Naive thymus-derived CD4-positive, alpha-beta T cell (primary cell): ENCODE measurements at regions not wholly inside any gene's neighbourhood (a gene's known extent, or its start where the extent isn't known, plus 50 kb on each side); places are given as distances from the start of the nearest gene placed in this dataset.
"Not testable (repeated sequence)": the region's sequence is repeated elsewhere in the genome, so short reads cannot be mapped to it uniquely, and the experiment has no call there.

Source experiments
- ATAC-seq: fragments of 150-1000 bp; cut with Tn5 transposase; 2 replicates; pipeline ENCODE4 v1.10.0; 2021; ENCODE audit warnings: mild to moderate bottlenecking, moderate library complexity
- CTCF ChIA-PET: fragments of 350-600 bp; sonication (Branson Sonifier 250); formaldehyde crosslinking; loops from one replicate; lab custom pipeline; 2021; ENCODE audit warnings: antibody characterized with exemption; lab: Charles Lee
- POLR2A ChIA-PET: fragments of 350-600 bp; sonication (Branson Sonifier 250); formaldehyde crosslinking; loops from one replicate; lab custom pipeline; 2021; ENCODE audit warnings: antibody characterized with exemption, inconsistent platforms; lab: Charles Lee
- DNase-seq, 9 donors: peaks; one replicate each; pipeline versions ENCODE4 v3.0.0 to v3.0.0-alpha.2; 2020 to 2022; ENCODE audit warnings: mixed read lengths in 1 of 9
- H3K27ac ChIP-seq: one replicate; pipeline ENCODE4 v1.7.0; 2013; ENCODE audit warnings: mild to moderate bottlenecking, low read depth, low read length, moderate library complexity
- H3K27me3 ChIP-seq, 2 donors: one replicate each; pipeline ENCODE4 v1.7.0; 2013; ENCODE audit warnings: low read length in 2 of 2, mild to moderate bottlenecking in 2 of 2, moderate library complexity in 2 of 2; ENCODE audit not compliant: control insufficient read depth in 2 of 2, insufficient read depth in 2 of 2
- H3K36me3 ChIP-seq, 3 experiments: 1 replicate in 2 of 3; 2 replicates in 1 of 3; pipeline ENCODE4 v1.7.0; 2013; ENCODE audit warnings: low read length in 3 of 3, mild to moderate bottlenecking in 3 of 3, moderate library complexity in 1 of 3; ENCODE audit not compliant: insufficient read depth in 3 of 3, control insufficient read depth in 2 of 3
- H3K4me1 ChIP-seq, 2 donors: one replicate each; pipeline ENCODE4 v1.7.0; 2013; ENCODE audit warnings: low read length in 2 of 2, mild to moderate bottlenecking in 2 of 2, moderate library complexity in 1 of 2; ENCODE audit not compliant: control insufficient read depth in 2 of 2, insufficient read depth in 2 of 2
- H3K4me3 ChIP-seq: 2 replicates; pipeline ENCODE4 v1.7.0; 2013; ENCODE audit warnings: mild to moderate bottlenecking, low read length
- H3K9me3 ChIP-seq, 3 experiments: 1 replicate in 2 of 3; 2 replicates in 1 of 3; pipeline ENCODE4 v1.7.0; 2013; ENCODE audit warnings: low read length in 3 of 3; ENCODE audit not compliant: control insufficient read depth in 2 of 3
- H3K27ac Mint-ChIP-seq, 9 donors: one replicate each; pipeline ENCODE4 v1.8.0; 2020 to 2022; ENCODE audit warnings: mixed read lengths in 9 of 9, mild to moderate bottlenecking in 8 of 9, moderate library complexity in 5 of 9, inconsistent platforms in 2 of 9
- H3K27me3 Mint-ChIP-seq, 5 donors: one replicate each; pipeline ENCODE4 v1.8.0; 2021 to 2022; ENCODE audit warnings: mixed read lengths in 5 of 5, mild to moderate bottlenecking in 1 of 5
- H3K36me3 Mint-ChIP-seq, 5 donors: one replicate each; pipeline ENCODE4 v1.8.0; 2020 to 2022; ENCODE audit warnings: mixed read lengths in 5 of 5, mild to moderate bottlenecking in 3 of 5, inconsistent platforms in 1 of 5
- H3K4me1 Mint-ChIP-seq, 7 donors: one replicate each; pipeline ENCODE4 v1.8.0; 2020 to 2022; ENCODE audit warnings: mixed read lengths in 7 of 7, mild to moderate bottlenecking in 3 of 7, inconsistent platforms in 1 of 7
- H3K4me3 Mint-ChIP-seq, 10 donors: one replicate each; pipeline ENCODE4 v1.8.0; 2020 to 2022; ENCODE audit warnings: mild to moderate bottlenecking in 10 of 10, mixed read lengths in 10 of 10, moderate library complexity in 6 of 10, inconsistent platforms in 2 of 10
- H3K9me3 Mint-ChIP-seq, 11 donors: one replicate each; pipeline ENCODE4 v1.8.0; 2020 to 2022; ENCODE audit warnings: mixed read lengths in 11 of 11, mild to moderate bottlenecking in 4 of 11, inconsistent platforms in 1 of 11, moderate library complexity in 1 of 11
- intact Hi-C, 2 donors: fragments of 100-400 bp; cut with micrococcal nuclease; formaldehyde crosslinking; loops; one replicate each; pipeline ENCODE4 v1.15.1; 2023

DNA sequence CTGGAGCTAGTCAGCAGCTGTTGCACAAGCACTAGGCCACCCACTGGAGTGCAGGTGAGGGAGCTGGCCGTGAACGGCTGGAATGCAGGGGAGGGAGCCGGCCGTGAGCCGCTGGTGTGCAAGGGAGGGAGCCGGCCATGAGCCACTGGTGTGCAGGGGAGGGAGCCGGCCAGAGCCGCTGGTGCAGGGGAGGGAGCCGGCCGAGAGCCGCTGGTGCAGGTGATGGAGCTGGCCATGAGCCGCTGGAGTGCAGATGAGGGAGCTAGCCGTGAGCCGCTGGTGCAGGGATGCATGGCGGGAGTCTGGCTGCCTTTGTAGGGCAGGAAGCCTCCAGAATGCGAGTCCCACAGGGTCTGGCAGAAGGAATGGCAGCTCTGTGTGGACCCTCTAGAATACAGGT lies 1470.0 kb upstream of the DEFB115 start:
- H3K27ac Mint-ChIP-seq, H3K27ac ChIP-seq, H3K4me1 ChIP-seq, H3K36me3 Mint-ChIP-seq, DNase-seq, H3K4me3 Mint-ChIP-seq, intact Hi-C loops, H3K27me3 Mint-ChIP-seq, ATAC-seq, POLR2A ChIA-PET, CTCF ChIA-PET, H3K9me3 ChIP-seq, H3K4me3 ChIP-seq, H3K4me1 Mint-ChIP-seq, H3K27me3 ChIP-seq, H3K36me3 ChIP-seq: not testable (repeated sequence)
- H3K9me3 Mint-ChIP-seq, result peaks cover 9 to 74% (median 19%) of the 10 kb centered on the region in 11 donors

DNA sequence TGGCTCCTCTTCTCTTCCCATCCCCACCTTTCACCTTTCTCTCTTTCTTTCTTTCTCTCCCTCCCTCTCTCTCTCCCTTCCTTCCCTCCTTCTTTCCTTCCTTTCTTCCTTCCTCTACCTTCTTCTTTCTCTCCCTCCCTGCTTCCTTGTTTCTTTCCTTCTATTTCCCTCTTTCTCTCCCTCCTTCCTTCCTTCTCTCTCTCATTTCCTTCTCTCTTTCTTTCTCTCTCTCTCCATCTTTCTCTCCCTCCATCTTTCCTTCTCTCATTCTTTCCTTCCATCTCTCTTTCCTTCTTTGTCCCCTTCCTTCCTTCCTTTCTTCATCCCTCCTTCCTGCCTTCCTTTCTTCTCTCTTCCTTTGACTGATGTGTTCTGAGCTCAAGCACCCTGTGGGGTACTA lies 1467.0 kb upstream of the DEFB115 start:
- CTCF ChIA-PET, result no interaction called here
- intact Hi-C loops, result no loop called here
- Histone ChIP-seq H3K36me3 (no peaks in the 10 kb centered on the region), H3K27ac (no peak overlapping the region), H3K9me3 (no peaks in the 10 kb centered on the region), H3K4me1 (no peaks in the 10 kb centered on the region), H3K4me3 (no peak overlapping the region), H3K27me3 (no peaks in the 10 kb centered on the region)
- H3K27ac Mint-ChIP-seq, result no peak overlapping the region
- ATAC-seq, result no peak
- H3K4me3 Mint-ChIP-seq, result peak overlapping the region in 1 of 10 donors; percentile 60
- no peak for DNase-seq
- no peaks in the 10 kb centered on the region for H3K27me3 Mint-ChIP-seq
- peaks cover 0 to 72% (median 24%) of the 10 kb centered on the region in 11 donors for H3K9me3 Mint-ChIP-seq
- peaks cover 0 to 8% (median 0%) of the 10 kb centered on the region in 5 donors for H3K36me3 Mint-ChIP-seq
- H3K4me1 Mint-ChIP-seq, result no peaks in the 10 kb centered on the region
- POLR2A ChIA-PET, result no interaction called here

DNA sequence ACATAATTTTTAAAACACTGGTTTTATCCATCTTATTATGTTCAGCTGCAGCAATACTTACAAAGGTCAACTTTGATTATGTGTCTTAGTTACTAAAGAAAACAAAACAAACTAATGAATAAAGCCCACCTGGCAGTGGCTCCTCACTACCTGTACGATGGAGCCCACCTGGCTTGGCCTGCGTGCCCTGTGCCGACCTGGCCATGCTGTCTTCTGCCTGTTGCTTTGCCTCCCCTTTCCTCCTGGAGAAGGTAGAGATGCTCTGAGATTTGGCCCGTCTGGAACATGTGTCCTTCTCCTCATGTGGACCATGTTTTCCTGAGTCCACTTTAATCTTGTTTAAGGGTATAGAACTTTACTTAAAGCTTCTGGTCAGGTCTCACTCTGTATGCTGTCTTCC lies 1426.0 kb upstream of the DEFB115 start:
- POLR2A ChIA-PET, H3K27me3 ChIP-seq, H3K4me3 Mint-ChIP-seq, H3K4me3 ChIP-seq, ATAC-seq, CTCF ChIA-PET, intact Hi-C loops, H3K27ac Mint-ChIP-seq, H3K27ac ChIP-seq, H3K4me1 Mint-ChIP-seq, DNase-seq, H3K27me3 Mint-ChIP-seq, H3K36me3 Mint-ChIP-seq, H3K36me3 ChIP-seq, H3K4me1 ChIP-seq, H3K9me3 ChIP-seq: not testable (repeated sequence)
- H3K9me3 Mint-ChIP-seq, result peaks cover 0 to 35% (median 9%) of the 10 kb centered on the region in 11 donors

DNA sequence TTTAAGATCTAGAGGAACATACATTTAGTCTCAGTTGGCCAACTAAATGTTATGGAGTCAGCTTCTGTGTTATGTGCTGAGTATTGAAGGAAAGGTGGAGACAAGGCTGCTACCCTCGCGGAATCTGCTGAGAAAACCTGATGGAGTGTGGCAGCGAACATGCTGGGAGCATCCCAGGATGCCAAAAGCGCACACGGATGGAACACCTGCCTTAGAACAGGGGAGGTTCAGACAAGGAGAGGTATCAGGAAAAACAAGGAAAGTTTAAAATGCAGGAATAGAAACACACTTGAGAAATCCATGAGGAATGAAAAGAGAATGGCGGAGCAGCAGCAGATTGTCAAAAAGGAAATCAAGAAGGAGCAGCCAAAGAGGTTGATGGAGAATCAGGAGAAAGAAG lies 1389.5 kb upstream of the DEFB115 start:
- H3K9me3 ChIP-seq, H3K36me3 ChIP-seq, intact Hi-C loops, H3K27me3 ChIP-seq, DNase-seq, POLR2A ChIA-PET, H3K4me3 ChIP-seq, H3K27ac ChIP-seq, CTCF ChIA-PET, H3K4me3 Mint-ChIP-seq, H3K4me1 Mint-ChIP-seq, H3K27ac Mint-ChIP-seq, H3K4me1 ChIP-seq, ATAC-seq, H3K27me3 Mint-ChIP-seq, H3K36me3 Mint-ChIP-seq: not testable (repeated sequence)
- peaks cover 3 to 41% (median 17%) of the 10 kb centered on the region in 11 donors for H3K9me3 Mint-ChIP-seq

DNA sequence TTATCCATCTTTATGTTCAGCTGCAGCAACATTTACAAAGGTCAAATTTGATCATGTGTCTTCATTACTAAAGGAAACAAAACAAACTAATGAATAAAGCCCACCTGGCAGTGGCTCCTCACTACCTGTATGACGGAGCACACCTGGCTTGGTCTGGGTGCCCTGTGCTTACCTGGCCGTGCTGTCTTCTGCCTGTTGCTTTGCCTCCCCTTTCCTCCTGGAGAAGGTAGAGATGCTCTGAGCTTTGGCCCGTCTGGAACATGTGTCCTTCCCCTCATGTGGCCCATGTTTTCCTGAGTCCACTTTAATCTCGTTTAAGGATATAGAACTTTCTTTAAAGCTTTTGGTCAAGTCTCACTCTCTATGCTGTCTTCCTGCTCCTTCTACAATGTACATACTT lies 1388.8 kb upstream of the DEFB115 start:
- H3K27me3 ChIP-seq, H3K27me3 Mint-ChIP-seq, H3K27ac Mint-ChIP-seq, H3K4me3 Mint-ChIP-seq, H3K36me3 Mint-ChIP-seq, H3K4me1 ChIP-seq, H3K27ac ChIP-seq, H3K4me3 ChIP-seq, ATAC-seq, H3K9me3 ChIP-seq, CTCF ChIA-PET, H3K36me3 ChIP-seq, DNase-seq, H3K4me1 Mint-ChIP-seq, POLR2A ChIA-PET, intact Hi-C loops: not testable (repeated sequence)
- peaks cover 3 to 43% (median 20%) of the 10 kb centered on the region in 11 donors for H3K9me3 Mint-ChIP-seq

DNA sequence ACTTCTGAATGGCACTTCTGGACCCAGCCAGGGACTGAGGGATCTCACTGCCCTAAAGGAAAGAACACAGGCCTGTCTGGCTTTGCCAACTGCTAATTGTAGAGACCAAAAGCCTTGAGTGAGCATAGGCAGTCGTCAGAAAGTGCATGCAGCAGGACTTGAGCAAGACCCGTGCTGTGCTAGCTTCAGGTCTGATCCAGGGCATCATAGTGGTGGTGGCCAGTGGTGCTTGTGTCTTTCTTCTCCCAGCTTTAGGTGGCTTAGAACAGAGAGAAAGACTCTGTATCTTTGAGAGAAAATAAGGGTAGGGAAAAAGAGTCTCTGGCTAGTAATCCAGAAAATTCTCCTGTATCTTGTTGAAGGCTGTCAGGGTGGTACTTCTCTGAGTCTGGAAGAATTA lies 1385.6 kb upstream of the DEFB115 start:
- H3K4me1 Mint-ChIP-seq, result not testable (repeated sequence)

DNA sequence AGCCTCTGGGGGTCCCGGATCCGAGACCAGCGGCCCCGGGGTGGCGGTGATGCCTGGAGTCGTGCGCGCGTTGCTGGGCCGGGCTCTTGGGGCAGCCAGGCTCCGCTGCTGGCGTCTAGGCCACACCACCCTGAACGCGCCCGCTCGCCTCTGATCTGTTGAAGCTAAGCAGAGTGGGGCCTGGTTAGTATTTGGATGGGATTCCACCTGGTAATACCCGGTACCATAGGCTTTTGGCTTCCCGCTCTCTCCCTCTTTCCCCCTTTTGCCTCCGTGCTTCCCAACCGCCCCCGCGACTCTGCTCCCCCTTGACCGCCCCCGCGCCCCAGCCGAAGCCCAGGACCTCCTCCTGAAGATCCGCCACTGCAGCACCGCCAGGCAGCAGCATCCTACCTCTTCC lies 1383.5 kb upstream of the DEFB115 start:
- H3K9me3 Mint-ChIP-seq, result peaks cover 11 to 60% (median 30%) of the 10 kb centered on the region in 11 donors
- peaks cover 0 to 21% (median 3%) of the 10 kb centered on the region in 5 donors for H3K27me3 Mint-ChIP-seq
- DNase-seq (peak in 2 of 9 donors; percentile 3 to 34), ATAC-seq (no peak)
- H3K27me3 ChIP-seq, result no peaks in the 10 kb centered on the region
- peaks cover 3 to 27% (median 11%) of the 10 kb centered on the region in 5 donors for H3K36me3 Mint-ChIP-seq
- POLR2A ChIA-PET, result no interaction called here
- H3K4me1 Mint-ChIP-seq, result peaks cover 0 to 5% (median 0%) of the 10 kb centered on the region in 7 donors
- H3K36me3 ChIP-seq, result no peaks in the 10 kb centered on the region
- no peak overlapping the region for H3K4me3 ChIP-seq
- H3K27ac ChIP-seq, result no peak overlapping the region
- no peak overlapping the region for H3K4me3 Mint-ChIP-seq
- CTCF ChIA-PET, result no interaction called here
- H3K9me3 ChIP-seq, result peaks cover 0 to 37% (median 0%) of the 10 kb centered on the region in 3 experiments
- intact Hi-C loops, result no loop called here
- no peak overlapping the region for H3K27ac Mint-ChIP-seq
- no peaks in the 10 kb centered on the region for H3K4me1 ChIP-seq

More for the DNA sequence above, 1385.6 kb upstream of the DEFB115 start:
- H3K27ac ChIP-seq, CTCF ChIA-PET, ATAC-seq, H3K4me3 Mint-ChIP-seq, DNase-seq, H3K36me3 ChIP-seq, H3K4me3 ChIP-seq, H3K27ac Mint-ChIP-seq, H3K4me1 ChIP-seq, H3K27me3 ChIP-seq, intact Hi-C loops, POLR2A ChIA-PET: not testable (repeated sequence)
- Mint-ChIP-seq H3K9me3 (peaks cover 5 to 44% (median 26%) of the 10 kb centered on the region in 11 donors), H3K36me3 (peaks cover 3 to 13% (median 8%) of the 10 kb centered on the region in 5 donors), H3K27me3 (peaks cover 0 to 12% (median 1%) of the 10 kb centered on the region in 5 donors)
- H3K9me3 ChIP-seq, result peaks cover 0 to 22% (median 0%) of the 10 kb centered on the region in 3 experiments
